Upper lobe of right lung (tissue), 1 donor: ENCODE measurements at regions not wholly inside any gene's neighbourhood (a gene's known extent, or its start where the extent isn't known, plus 50 kb on each side); places are given as distances from the start of the nearest gene placed in this dataset.

Experiments
- ATAC-seq: fragments of 200-7000 bp; cut with Tn5 transposase; one replicate; pipeline ENCODE4 v1.9.1; 2020; ENCODE audit warnings: mild to moderate bottlenecking, moderate library complexity
- DNase-seq: peaks from one replicate; pipeline ENCODE4 v3.0.0-alpha.2; 2020
- H3K27ac ChIP-seq: fragments of 200-600 bp; one replicate; pipeline ENCODE4 v1.8.0; 2022
- H3K27me3 ChIP-seq: fragments of 200-600 bp; one replicate; pipeline ENCODE4 v1.8.0; 2022; ENCODE audit warnings: mild to moderate bottlenecking
- H3K36me3 ChIP-seq: fragments of 200-600 bp; one replicate; pipeline ENCODE4 v1.8.0; 2022
- H3K4me1 ChIP-seq: fragments of 200-600 bp; one replicate; pipeline ENCODE4 v1.8.0; 2022
- H3K4me3 ChIP-seq: fragments of 200-600 bp; one replicate; pipeline ENCODE4 v1.8.0; 2022; ENCODE audit warnings: mild to moderate bottlenecking
- H3K9me3 ChIP-seq: fragments of 200-600 bp; one replicate; pipeline ENCODE4 v1.8.0; 2022
- intact Hi-C: fragments of 100-400 bp; cut with DNase I; formaldehyde crosslinking; loops from one replicate; pipeline ENCODE4 v1.11.0; 2022
- TF ChIP-seq, protein P1 (sequence below): fragments of 200-600 bp; IDR thresholded peaks from one replicate; pipeline ENCODE4 v1.8.0; 2022; ENCODE audit warnings: antibody characterized with exemption
- donor health status: DM: no; HTN: yes; CAD: no; lungs with severe emphysema.

DNA sequence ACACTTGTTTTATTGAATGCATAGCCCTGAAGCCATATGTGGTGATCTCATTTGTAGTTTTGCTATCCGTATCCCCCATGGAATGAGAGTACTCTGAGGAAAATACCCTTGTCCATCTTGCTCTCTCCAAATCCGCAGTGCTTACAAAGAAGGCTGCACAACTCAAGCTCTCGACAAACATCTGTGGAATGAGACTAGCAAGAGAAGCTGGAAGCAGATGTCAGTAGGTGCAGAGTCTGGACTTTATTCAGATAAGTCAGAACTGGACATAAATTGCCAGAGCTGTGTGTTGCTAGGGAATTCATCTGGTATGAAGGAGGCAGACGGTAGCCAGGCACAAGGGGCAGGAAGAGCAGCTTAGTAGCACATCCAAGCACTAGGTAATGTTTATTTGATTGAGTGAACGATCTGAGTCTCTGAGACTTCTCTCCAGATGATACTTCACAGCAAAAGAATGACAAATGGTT lies 1046.2 kb downstream of the XPNPEP1 start:
- no peaks in the 10 kb centered on the region for H3K36me3 ChIP-seq
- intact Hi-C loops, result no loop called here
- no peaks in the 10 kb centered on the region for H3K4me1 ChIP-seq
- TF ChIP-seq, protein P1, sequence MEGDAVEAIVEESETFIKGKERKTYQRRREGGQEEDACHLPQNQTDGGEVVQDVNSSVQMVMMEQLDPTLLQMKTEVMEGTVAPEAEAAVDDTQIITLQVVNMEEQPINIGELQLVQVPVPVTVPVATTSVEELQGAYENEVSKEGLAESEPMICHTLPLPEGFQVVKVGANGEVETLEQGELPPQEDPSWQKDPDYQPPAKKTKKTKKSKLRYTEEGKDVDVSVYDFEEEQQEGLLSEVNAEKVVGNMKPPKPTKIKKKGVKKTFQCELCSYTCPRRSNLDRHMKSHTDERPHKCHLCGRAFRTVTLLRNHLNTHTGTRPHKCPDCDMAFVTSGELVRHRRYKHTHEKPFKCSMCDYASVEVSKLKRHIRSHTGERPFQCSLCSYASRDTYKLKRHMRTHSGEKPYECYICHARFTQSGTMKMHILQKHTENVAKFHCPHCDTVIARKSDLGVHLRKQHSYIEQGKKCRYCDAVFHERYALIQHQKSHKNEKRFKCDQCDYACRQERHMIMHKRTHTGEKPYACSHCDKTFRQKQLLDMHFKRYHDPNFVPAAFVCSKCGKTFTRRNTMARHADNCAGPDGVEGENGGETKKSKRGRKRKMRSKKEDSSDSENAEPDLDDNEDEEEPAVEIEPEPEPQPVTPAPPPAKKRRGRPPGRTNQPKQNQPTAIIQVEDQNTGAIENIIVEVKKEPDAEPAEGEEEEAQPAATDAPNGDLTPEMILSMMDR, result no peak
- DNase-seq (no peak), ATAC-seq (no peak)
- no peak overlapping the region for H3K27ac ChIP-seq
- H3K9me3 ChIP-seq, result no peaks in the 10 kb centered on the region
- H3K4me3 ChIP-seq, result no peak overlapping the region
- no peaks in the 10 kb centered on the region for H3K27me3 ChIP-seq

GRCh38 chr10:108872854-108873253 lies 1050.5 kb downstream of the XPNPEP1 start:
- Histone ChIP-seq H3K36me3 (no peaks in the 10 kb centered on the region), H3K4me3 (no peak overlapping the region), H3K27ac (no peak overlapping the region), H3K9me3 (no peaks in the 10 kb centered on the region), H3K27me3 (no peaks in the 10 kb centered on the region), H3K4me1 (no peaks in the 10 kb centered on the region)
- TF ChIP-seq, protein P1, result no peak
- intact Hi-C loops, result no loop called here
- DNase-seq, result no peak
- no peak for ATAC-seq

DNA sequence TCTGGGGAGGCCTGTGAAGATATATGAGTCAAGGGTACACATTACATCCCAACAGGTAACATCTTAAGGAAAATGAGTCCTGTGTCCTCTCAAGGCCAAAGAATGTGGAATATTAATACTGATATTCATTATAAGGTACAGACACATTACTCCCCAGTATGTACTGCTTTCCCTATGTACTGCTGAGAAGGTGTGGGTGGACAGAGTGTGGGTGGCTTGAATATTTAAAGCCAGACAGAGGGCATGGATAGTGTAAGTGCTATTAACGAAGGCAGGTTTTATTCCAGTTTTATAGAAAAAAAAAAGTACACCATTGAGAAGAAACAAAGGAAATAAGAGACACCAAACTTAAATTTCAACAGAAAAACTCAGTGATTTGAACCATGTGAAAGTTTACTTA lies 1054.4 kb downstream of the XPNPEP1 start:
- DNase-seq, result no peak
- Histone ChIP-seq H3K4me1 (no peaks in the 10 kb centered on the region), H3K4me3 (no peak overlapping the region), H3K36me3 (no peaks in the 10 kb centered on the region), H3K27ac (no peak overlapping the region), H3K27me3 (no peaks in the 10 kb centered on the region), H3K9me3 (no peaks in the 10 kb centered on the region)
- TF ChIP-seq, protein P1, result no peak
- intact Hi-C loops, result no loop called here
- no peak for ATAC-seq

DNA sequence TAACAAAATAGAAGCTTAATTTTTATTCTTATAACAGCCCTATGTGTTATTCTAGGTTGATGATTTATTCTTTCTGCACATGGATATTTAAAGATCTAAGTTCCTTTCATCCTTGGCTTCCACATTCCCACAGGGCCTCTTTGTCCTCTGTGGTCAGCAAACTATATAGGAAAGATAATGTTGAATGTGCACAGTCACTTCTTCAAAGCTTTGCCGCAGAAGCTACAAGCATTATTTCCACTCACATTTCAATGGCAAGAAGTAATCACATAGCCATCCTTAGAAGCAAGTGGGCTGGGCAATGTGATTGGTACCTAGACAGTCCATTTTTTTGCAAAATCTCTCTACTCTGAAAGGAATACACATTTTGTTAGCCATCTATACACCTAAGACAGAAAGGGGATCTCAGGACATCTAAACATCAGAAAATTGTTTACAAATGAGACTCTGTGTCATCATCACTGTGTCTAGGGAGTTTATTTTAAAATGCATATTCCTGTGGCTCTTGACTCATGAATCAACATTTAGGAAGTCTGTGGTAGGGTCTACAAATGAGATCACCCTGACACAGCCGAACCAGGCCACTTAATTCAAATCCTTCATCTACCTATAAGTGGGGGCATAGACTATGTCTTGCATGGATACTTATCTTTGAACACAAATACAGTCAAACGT lies 1060.5 kb downstream of the XPNPEP1 start:
- Histone ChIP-seq H3K27ac (no peak overlapping the region), H3K4me1 (no peaks in the 10 kb centered on the region), H3K4me3 (no peak overlapping the region), H3K9me3 (no peaks in the 10 kb centered on the region), H3K27me3 (no peaks in the 10 kb centered on the region), H3K36me3 (no peaks in the 10 kb centered on the region)
- ATAC-seq (no peak), DNase-seq (no peak)
- TF ChIP-seq, protein P1, result no peak
- intact Hi-C loops, result no loop called here

DNA sequence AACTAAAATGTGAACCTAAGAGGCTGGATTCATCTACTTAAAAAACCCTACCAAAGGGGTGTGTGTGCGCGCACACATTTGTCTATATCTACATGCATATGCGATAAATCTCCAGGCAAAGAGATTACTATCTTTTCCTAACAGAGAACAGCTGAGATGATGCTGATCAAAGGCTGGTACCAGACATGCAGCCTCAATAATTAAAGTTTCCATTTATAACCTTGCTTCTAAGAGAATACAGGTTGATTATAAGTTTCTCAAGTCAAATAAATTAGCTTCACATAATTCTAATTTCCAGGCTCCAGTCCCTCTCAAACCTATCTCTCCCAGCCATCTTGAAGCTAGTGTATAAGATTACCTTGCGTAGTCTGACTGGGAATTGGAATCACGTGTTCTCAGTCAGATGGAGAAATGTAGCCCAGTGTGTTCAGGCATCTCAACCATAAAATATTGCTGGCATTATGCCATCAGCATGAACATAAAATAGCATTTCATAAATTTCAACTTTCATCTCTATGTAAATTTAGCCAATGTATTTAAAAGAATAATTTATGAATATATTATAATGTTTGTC lies 1062.0 kb downstream of the XPNPEP1 start:
- no peaks in the 10 kb centered on the region for H3K9me3 ChIP-seq
- no peaks in the 10 kb centered on the region for H3K27me3 ChIP-seq
- intact Hi-C loops, result no loop called here
- no peak overlapping the region for H3K4me3 ChIP-seq
- DNase-seq (no peak), ATAC-seq (no peak)
- no peaks in the 10 kb centered on the region for H3K4me1 ChIP-seq
- TF ChIP-seq, protein P1, result no peak
- no peak overlapping the region for H3K27ac ChIP-seq
- no peaks in the 10 kb centered on the region for H3K36me3 ChIP-seq
